ENCODE measurements at regions not wholly inside any gene's neighbourhood (a gene's known extent, or its start where the extent isn't known, plus 50 kb on each side); places are given as distances from the start of the nearest gene placed in this dataset.

GRCh38 chr1:220363196-220363837 lies 91.1 kb upstream of the RAB3GAP2 start:
- DNase-seq: no peak
- H3K27me3 ChIP-seq (ENCODE audit: insufficient read depth, low read length): no peaks in the 10 kb centered on the region
- no peak overlapping the region for H3K27ac ChIP-seq (ENCODE audit: low read depth, low read length)
- Mint-ChIP-seq H3K36me3 (no peaks in the 10 kb centered on the region), H3K27me3 (peaks cover 3 to 12% of the 10 kb centered on the region in 2 donors), H3K9me3 (peaks cover 0 to 12% (median 4%) of the 10 kb centered on the region in 8 donors), H3K27ac (peak overlapping the region in 1 of 7 donors; percentile 15), H3K4me1 (no peaks in the 10 kb centered on the region), H3K4me3 (no peak overlapping the region)
- ChIA-PET CTCF (ENCODE audit: partially characterized antibody) (interaction anchor here (1.1 kb wide), 1 partner anchor 10 kb away, joined by 3 read pairs; no protein-coding TSS in a partner anchor), POLR2A (ENCODE audit: partially characterized antibody) (no interaction called here)
- H3K36me3 ChIP-seq (ENCODE audit: insufficient read depth, low read length): no peaks in the 10 kb centered on the region
- no peaks in the 10 kb centered on the region for H3K9me3 ChIP-seq (ENCODE audit: control insufficient read depth in 1 of 2, low read length in 2 of 2)
- no peak overlapping the region for H3K4me3 ChIP-seq (ENCODE audit: low read length in 2 of 2)
- intact Hi-C loops (cut with micrococcal nuclease): no loop called here
- no peaks in the 10 kb centered on the region for H3K4me1 ChIP-seq (ENCODE audit: insufficient read depth, low read length)

GRCh38 chr1:220356981-220357850 lies 85.0 kb upstream of the RAB3GAP2 start:
- CTCF ChIA-PET (ENCODE audit: partially characterized antibody): no interaction called here
- intact Hi-C loops (cut with micrococcal nuclease): no loop called here

GRCh38 chr1:220353229-220354012 lies 81.2 kb upstream of the RAB3GAP2 start:
- no peaks in the 10 kb centered on the region for H3K36me3 ChIP-seq (ENCODE audit: insufficient read depth, low read length)
- no peaks in the 10 kb centered on the region for H3K4me1 ChIP-seq (ENCODE audit: insufficient read depth, low read length)
- H3K9me3 ChIP-seq (ENCODE audit: control insufficient read depth in 1 of 2, low read length in 2 of 2): no peaks in the 10 kb centered on the region
- no peak overlapping the region for H3K4me3 ChIP-seq (ENCODE audit: low read length in 2 of 2)
- Mint-ChIP-seq H3K4me1 (no peaks in the 10 kb centered on the region), H3K9me3 (no peaks in the 10 kb centered on the region), H3K36me3 (no peaks in the 10 kb centered on the region), H3K4me3 (peak overlapping the region in 1 of 8 donors; percentile 67), H3K27me3 (peaks cover 2 to 6% of the 10 kb centered on the region in 2 donors), H3K27ac (no peak overlapping the region)
- intact Hi-C loops (cut with micrococcal nuclease): no loop called here
- no peak overlapping the region for H3K27ac ChIP-seq (ENCODE audit: low read depth, low read length)
- DNase-seq: no peak
- H3K27me3 ChIP-seq (ENCODE audit: insufficient read depth, low read length): no peaks in the 10 kb centered on the region
- POLR2A ChIA-PET (ENCODE audit: partially characterized antibody): no interaction called here
- CTCF ChIA-PET (ENCODE audit: partially characterized antibody): no interaction called here

More at GRCh38 chr1:220356981-220357850, 85.0 kb upstream of the RAB3GAP2 start:
- H3K4me3 ChIP-seq (ENCODE audit: low read length in 2 of 2): no peak overlapping the region
- no peaks in the 10 kb centered on the region for H3K4me1 ChIP-seq (ENCODE audit: insufficient read depth, low read length)
- H3K9me3 Mint-ChIP-seq: no peaks in the 10 kb centered on the region
- no peak overlapping the region for H3K4me3 Mint-ChIP-seq
- H3K36me3 Mint-ChIP-seq: no peaks in the 10 kb centered on the region
- DNase-seq: no peak
- H3K27me3 ChIP-seq (ENCODE audit: insufficient read depth, low read length): no peaks in the 10 kb centered on the region
- H3K4me1 Mint-ChIP-seq: no peaks in the 10 kb centered on the region
- no peak overlapping the region for H3K27ac Mint-ChIP-seq
- H3K27me3 Mint-ChIP-seq: peaks cover 2 to 7% of the 10 kb centered on the region in 2 donors
- POLR2A ChIA-PET (ENCODE audit: partially characterized antibody): no interaction called here
- no peak overlapping the region for H3K27ac ChIP-seq (ENCODE audit: low read depth, low read length)
- no peaks in the 10 kb centered on the region for H3K36me3 ChIP-seq (ENCODE audit: insufficient read depth, low read length)
- no peaks in the 10 kb centered on the region for H3K9me3 ChIP-seq (ENCODE audit: control insufficient read depth in 1 of 2, low read length in 2 of 2)

- intact Hi-C loops (cut with micrococcal nuclease): no loop called here
- Mint-ChIP-seq H3K27me3 (peaks cover 5% of the 10 kb centered on the region in 2 donors), H3K4me1 (no peaks in the 10 kb centered on the region), H3K9me3 (no peaks in the 10 kb centered on the region), H3K4me3 (peak overlapping the region in 1 of 8 donors; percentile 6), H3K27ac (no peak overlapping the region), H3K36me3 (no peaks in the 10 kb centered on the region)
- H3K4me3 ChIP-seq (ENCODE audit: low read length in 2 of 2): no peak overlapping the region
- H3K9me3 ChIP-seq (ENCODE audit: control insufficient read depth in 1 of 2, low read length in 2 of 2): no peaks in the 10 kb centered on the region
- ChIA-PET POLR2A (ENCODE audit: partially characterized antibody) (no interaction called here), CTCF (ENCODE audit: partially characterized antibody) (no interaction called here)
- H3K27ac ChIP-seq (ENCODE audit: low read depth, low read length): no peak overlapping the region
- DNase-seq: no peak
- H3K36me3 ChIP-seq (ENCODE audit: insufficient read depth, low read length): no peaks in the 10 kb centered on the region
- H3K27me3 ChIP-seq (ENCODE audit: insufficient read depth, low read length): no peaks in the 10 kb centered on the region
- no peaks in the 10 kb centered on the region for H3K4me1 ChIP-seq (ENCODE audit: insufficient read depth, low read length)
These were observed 76.0 kb upstream of the RAB3GAP2 start for GRCh38 chr1:220348211-220348610.

- H3K36me3 Mint-ChIP-seq: no peaks in the 10 kb centered on the region
- H3K4me3 Mint-ChIP-seq: no peak overlapping the region
- H3K4me3 ChIP-seq (ENCODE audit: low read length in 2 of 2): no peak overlapping the region
- H3K4me1 ChIP-seq (ENCODE audit: insufficient read depth, low read length): no peaks in the 10 kb centered on the region
- no peaks in the 10 kb centered on the region for H3K9me3 ChIP-seq (ENCODE audit: control insufficient read depth in 1 of 2, low read length in 2 of 2)
- no peaks in the 10 kb centered on the region for H3K27me3 ChIP-seq (ENCODE audit: insufficient read depth, low read length)
- intact Hi-C loops (cut with micrococcal nuclease): no loop called here
- peaks cover 5% of the 10 kb centered on the region in 2 donors for H3K27me3 Mint-ChIP-seq
- no peaks in the 10 kb centered on the region for H3K4me1 Mint-ChIP-seq
- POLR2A ChIA-PET (ENCODE audit: partially characterized antibody): no interaction called here
- no peak overlapping the region for H3K27ac Mint-ChIP-seq
- DNase-seq: no peak
- H3K27ac ChIP-seq (ENCODE audit: low read depth, low read length): no peak overlapping the region
- CTCF ChIA-PET (ENCODE audit: partially characterized antibody): interaction anchor here (1.5 kb wide), 1 partner anchor 16 kb away, joined by 3 read pairs; no protein-coding TSS in a partner anchor
- H3K36me3 ChIP-seq (ENCODE audit: insufficient read depth, low read length): no peaks in the 10 kb centered on the region
- H3K9me3 Mint-ChIP-seq: no peaks in the 10 kb centered on the region
These were observed 75.5 kb upstream of the RAB3GAP2 start for GRCh38 chr1:220347654-220348175.

GRCh38 chr1:220344745-220345144 lies 72.5 kb upstream of the RAB3GAP2 start:
- intact Hi-C loops (cut with micrococcal nuclease): no loop called here
- no peaks in the 10 kb centered on the region for H3K4me1 Mint-ChIP-seq
- ChIA-PET POLR2A (ENCODE audit: partially characterized antibody) (no interaction called here), CTCF (ENCODE audit: partially characterized antibody) (no interaction called here)
- H3K9me3 Mint-ChIP-seq: no peaks in the 10 kb centered on the region
- no peak overlapping the region for H3K27ac Mint-ChIP-seq
- Histone ChIP-seq H3K4me3 (ENCODE audit: low read length in 2 of 2) (no peak overlapping the region), H3K27me3 (ENCODE audit: insufficient read depth, low read length) (no peaks in the 10 kb centered on the region), H3K27ac (ENCODE audit: low read depth, low read length) (no peak overlapping the region), H3K4me1 (ENCODE audit: insufficient read depth, low read length) (no peaks in the 10 kb centered on the region), H3K36me3 (ENCODE audit: insufficient read depth, low read length) (no peaks in the 10 kb centered on the region), H3K9me3 (ENCODE audit: control insufficient read depth in 1 of 2, low read length in 2 of 2) (no peaks in the 10 kb centered on the region)
- DNase-seq: no peak
- peaks cover 5% of the 10 kb centered on the region in 2 donors for H3K27me3 Mint-ChIP-seq
- H3K4me3 Mint-ChIP-seq: no peak overlapping the region
- H3K36me3 Mint-ChIP-seq: no peaks in the 10 kb centered on the region

- Mint-ChIP-seq H3K27ac (no peak overlapping the region), H3K4me3 (no peak overlapping the region), H3K36me3 (no peaks in the 10 kb centered on the region), H3K4me1 (no peaks in the 10 kb centered on the region), H3K9me3 (no peaks in the 10 kb centered on the region), H3K27me3 (peaks cover 5 to 7% of the 10 kb centered on the region in 2 donors)
- H3K27ac ChIP-seq (ENCODE audit: low read depth, low read length): no peak overlapping the region
- H3K4me1 ChIP-seq (ENCODE audit: insufficient read depth, low read length): no peaks in the 10 kb centered on the region
- POLR2A ChIA-PET (ENCODE audit: partially characterized antibody): no interaction called here
- no peaks in the 10 kb centered on the region for H3K36me3 ChIP-seq (ENCODE audit: insufficient read depth, low read length)
- H3K4me3 ChIP-seq (ENCODE audit: low read length in 2 of 2): no peak overlapping the region
- intact Hi-C loops (cut with micrococcal nuclease): no loop called here
- no peaks in the 10 kb centered on the region for H3K9me3 ChIP-seq (ENCODE audit: control insufficient read depth in 1 of 2, low read length in 2 of 2)
- no peaks in the 10 kb centered on the region for H3K27me3 ChIP-seq (ENCODE audit: insufficient read depth, low read length)
- CTCF ChIA-PET (ENCODE audit: partially characterized antibody): no interaction called here
- no peak for DNase-seq
These were observed 70.6 kb upstream of the RAB3GAP2 start for GRCh38 chr1:220342853-220343252.

Measured in CD4-positive, alpha-beta memory T cell (primary cell).